Caki2 (cell line): ENCODE measurements at regions not wholly inside any gene's neighbourhood (a gene's known extent, or its start where the extent isn't known, plus 50 kb on each side); places are given as distances from the start of the nearest gene placed in this dataset.
"Not testable (repeated sequence)": the region's sequence is repeated elsewhere in the genome, so short reads cannot be mapped to it uniquely, and the experiment has no call there.

Source experiments
- DNase-seq: peaks from one replicate; pipeline ENCODE4 v3.0.0-alpha.2; 2015; ENCODE audit warnings: low read depth
- in situ Hi-C: cut with HindIII; loops from 2 replicates; pipeline ENCODE4 v1.10.0; 2016; ENCODE audit warnings: low sequenced_read_pairs, low pct_unique_long_range_greater_than_20kb, mixed read lengths

DNA sequence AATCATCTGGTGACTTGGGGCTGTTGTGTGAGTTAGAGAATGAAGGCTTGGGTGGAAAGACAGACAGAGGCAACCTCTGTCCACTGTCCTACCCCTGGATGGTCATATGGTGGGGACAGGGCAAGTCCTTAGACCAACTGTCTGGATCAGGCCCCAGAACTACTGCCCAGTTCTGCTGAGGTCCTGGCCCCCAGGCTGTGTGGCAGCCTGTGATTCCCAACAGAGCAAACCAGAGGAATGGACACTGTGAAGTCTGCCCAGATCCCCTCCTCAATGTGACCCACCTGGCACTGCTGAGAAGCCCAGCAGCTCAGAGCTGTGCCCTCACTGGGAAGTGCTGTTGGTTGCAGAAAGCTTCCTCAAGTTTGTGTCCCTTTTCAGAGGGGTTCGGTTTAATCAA is 69.0 kb downstream of the GGTLC2 start:
- in situ Hi-C loops: no loop called here

GRCh38 chr22:22714600-22715335 is 70.4 kb downstream of the GGTLC2 start:
- in situ Hi-C loops: no loop called here
- no peak for DNase-seq

More for the DNA sequence above, 69.0 kb downstream of the GGTLC2 start:
- DNase-seq: no peak

GRCh38 chr22:22716136-22716665 is 71.8 kb downstream of the GGTLC2 start:
- in situ Hi-C loops: no loop called here
- DNase-seq: no peak

GRCh38 chr22:22717664-22718063 is 73.2 kb downstream of the GGTLC2 start:
- in situ Hi-C loops: no loop called here
- DNase-seq: no peak

GRCh38 chr22:22720201-22720723 is 75.8 kb downstream of the GGTLC2 start:
- peak; percentile 56 for DNase-seq
- in situ Hi-C loops: no loop called here

GRCh38 chr22:22720724-22721261 is 76.4 kb downstream of the GGTLC2 start:
- in situ Hi-C loops: no loop called here
- no peak for DNase-seq

DNA sequence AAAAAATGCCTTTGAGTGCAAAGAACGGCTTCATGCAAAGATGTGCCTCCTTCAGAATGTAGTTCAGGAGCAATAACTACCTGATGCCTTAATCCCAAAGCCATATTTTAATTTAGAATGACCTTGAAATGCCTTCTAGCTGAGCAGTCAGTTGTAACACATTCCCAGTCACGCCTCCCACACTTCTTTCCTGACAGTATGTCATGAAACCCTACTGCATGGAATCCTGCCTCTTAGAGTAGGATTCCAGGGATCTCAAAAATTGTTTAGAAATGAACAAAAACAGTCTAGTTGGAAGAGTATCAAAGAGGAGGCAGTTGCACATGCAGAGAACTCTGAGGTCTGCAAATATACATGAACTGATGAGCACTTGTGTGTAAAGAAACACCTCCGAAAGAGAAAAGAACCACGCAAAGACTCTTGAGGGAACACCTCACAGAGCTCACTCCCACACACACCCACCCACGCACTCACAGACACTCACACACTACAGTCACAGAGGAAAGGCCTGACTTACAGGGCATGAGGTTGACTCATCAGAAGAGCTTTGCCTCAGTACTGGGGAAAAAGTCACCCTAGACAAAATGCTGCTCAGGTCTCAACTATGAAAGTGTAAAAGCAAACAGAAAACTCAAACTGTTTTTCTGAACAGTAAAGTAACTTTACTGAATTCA is 77.4 kb downstream of the GGTLC2 start:
- DNase-seq: peak; percentile 10
- in situ Hi-C loops: no loop called here

GRCh38 chr22:22728382-22728781 is 84.0 kb downstream of the GGTLC2 start:
- DNase-seq: no peak
- in situ Hi-C loops: no loop called here

- no peak for DNase-seq
- in situ Hi-C loops: no loop called here
Observed at GRCh38 chr22:22730655-22731373, 86.4 kb downstream of the GGTLC2 start.

DNA sequence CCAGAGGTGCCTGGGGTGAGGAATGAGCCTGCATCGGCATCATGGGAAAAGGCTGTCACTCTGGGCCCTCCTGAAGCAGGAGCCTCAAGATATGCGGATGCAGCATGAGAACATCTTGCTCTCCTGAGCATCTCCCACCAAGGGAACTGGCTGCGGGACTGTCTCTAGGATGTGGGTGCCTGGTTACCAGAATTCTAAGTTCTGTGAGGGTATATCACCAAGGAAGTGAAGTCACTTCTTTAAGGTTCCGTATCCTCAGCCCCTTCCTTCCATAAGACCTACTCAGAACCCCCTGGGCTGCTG is 86.9 kb downstream of the GGTLC2 start:
- in situ Hi-C loops: no loop called here

DNA sequence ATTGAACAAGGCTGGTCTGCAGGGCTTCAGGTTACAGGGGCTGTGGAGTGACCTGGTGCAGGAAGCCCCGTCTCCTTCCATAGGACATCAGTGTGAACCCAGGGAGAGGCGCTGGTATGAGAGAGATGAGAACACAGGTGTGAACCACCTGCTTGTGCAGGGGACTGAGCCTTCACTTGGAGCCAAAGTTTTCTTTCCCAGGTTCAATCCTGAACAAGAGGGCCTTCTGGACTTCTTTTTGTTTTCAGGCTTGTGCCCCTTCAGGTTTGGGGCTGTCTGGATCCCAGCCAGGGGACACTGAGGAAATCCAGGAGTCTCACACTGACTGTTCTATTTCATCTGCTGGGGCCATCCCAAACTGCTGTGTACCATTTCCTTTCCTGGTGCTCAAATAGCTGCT is 88.6 kb downstream of the GGTLC2 start:
- in situ Hi-C loops, DNase-seq: not testable (repeated sequence)

More for the DNA sequence above, 86.9 kb downstream of the GGTLC2 start:
- DNase-seq: no peak

DNA sequence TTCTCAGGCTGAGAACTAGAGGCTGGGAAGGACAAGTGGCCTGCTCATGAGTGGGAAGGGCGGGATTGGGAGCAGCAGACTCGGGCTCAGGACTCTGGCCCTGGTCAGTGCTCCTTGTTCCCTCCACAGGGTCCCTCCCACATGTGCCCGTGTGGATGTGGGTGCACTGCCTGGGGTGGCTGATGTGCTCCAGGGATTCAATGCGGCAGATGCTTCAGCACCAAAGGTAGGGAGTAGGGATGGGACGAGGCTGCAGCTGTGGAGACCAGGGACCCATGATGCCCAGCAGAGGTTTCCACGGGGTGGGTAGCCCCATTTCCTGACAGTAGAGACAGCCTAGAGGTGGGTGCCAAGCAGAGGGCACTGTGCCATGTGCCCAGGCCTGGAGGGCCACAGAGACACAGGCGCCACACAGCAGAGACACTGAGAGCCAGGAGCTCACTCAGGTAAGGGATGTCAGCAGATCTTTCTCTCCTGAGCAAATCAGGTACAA is 89.5 kb downstream of the GGTLC2 start:
- in situ Hi-C loops: no loop called here
- no peak for DNase-seq

- DNase-seq, in situ Hi-C loops: not testable (repeated sequence)
Observed at GRCh38 chr22:22734395-22735272, 90.2 kb downstream of the GGTLC2 start.

DNA sequence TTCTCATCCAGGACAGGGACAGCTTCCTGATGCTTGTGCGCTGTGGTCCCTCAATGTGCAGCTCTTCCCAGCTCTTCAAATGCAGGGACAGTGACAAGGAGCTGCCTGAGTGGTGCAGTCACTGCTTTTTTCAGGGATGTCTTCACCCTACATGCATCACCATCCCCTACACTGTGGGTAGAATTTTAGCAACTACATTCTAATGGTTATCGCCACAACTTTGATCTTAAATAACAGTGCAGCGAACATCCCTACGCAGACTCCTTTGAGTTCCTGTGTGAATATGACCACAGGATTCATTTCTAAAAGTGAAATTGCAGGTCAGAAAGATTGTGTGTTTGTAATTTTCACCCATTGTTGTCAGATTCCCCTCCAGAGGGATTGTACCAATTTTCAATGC is 90.9 kb downstream of the GGTLC2 start:
- in situ Hi-C loops, DNase-seq: not testable (repeated sequence)

DNA sequence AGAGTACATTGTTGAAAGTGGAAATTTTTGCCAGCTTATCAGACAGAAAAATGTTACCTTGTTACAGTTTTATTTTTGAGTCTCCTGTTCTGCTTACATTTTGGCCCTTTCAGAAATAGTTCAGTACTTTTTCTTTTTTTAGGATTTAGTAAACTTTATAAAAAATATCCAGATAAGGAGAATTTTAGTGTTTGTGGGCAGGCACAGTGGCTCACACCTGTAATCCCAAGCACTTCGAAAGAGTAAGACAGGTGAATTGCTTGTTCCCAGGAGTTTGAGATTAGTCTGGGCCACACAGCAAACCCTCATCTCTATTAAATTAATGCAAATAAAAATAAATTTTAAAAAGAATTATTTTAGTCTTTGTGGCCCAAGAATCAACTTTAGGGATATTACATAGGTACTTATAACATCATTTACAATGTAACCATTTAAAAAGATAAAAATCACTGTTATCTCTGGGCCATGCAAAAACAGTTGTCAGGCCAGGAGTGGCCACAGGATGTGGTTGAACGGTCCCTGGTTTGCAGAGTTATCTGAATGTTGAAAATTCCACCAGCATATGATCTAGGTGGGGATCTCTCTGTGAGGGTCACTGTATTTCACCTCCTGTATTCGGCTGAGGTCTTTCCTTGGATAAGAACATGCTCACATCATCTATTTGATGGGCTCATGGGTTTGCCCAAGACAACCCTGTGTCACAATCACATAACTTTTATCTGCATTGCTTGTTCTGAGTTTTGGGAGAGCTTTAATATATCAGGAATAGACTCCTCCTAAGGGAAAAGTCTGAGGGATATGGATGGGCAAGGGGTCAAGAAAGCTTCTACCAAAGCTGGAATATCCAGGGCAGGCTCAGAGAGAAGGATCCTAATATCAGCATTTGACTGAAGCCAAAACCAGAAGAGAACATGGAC is 91.5 kb downstream of the GGTLC2 start:
- DNase-seq: no peak
- in situ Hi-C loops: no loop called here

GRCh38 chr22:22737590-22737989 is 93.2 kb downstream of the GGTLC2 start:
- in situ Hi-C loops: no loop called here
- no peak for DNase-seq
